DND-41 (cell line): ENCODE measurements at regions not wholly inside any gene's neighbourhood (a gene's known extent, or its start where the extent isn't known, plus 50 kb on each side); places are given as distances from the start of the nearest gene placed in this dataset.

ENCODE experiments used
- ATAC-seq: fragments of 200-7000 bp; cut with Tn5 transposase; 3 replicates; pipeline ENCODE4 v1.9.1; 2021; ENCODE audit warnings: low read depth; ENCODE audit not compliant: insufficient read depth
- DNase-seq: peaks from one replicate; pipeline ENCODE4 v3.0.0-alpha.2; 2020
- H2AFZ ChIP-seq: 2 replicates; pipeline ENCODE4 v1.6.0; 2012; ENCODE audit warnings: low read depth, low read length
- H3K27ac ChIP-seq: 2 replicates; pipeline ENCODE4 v1.5.1; 2012; ENCODE audit warnings: low read length, inconsistent platforms
- H3K27me3 ChIP-seq: fragments of 200-600 bp; sonication (generic); 2 replicates; pipeline ENCODE4 v1.6.0; 2012; ENCODE audit warnings: low read length, mild to moderate bottlenecking, inconsistent platforms; ENCODE audit not compliant: insufficient read depth, poor library complexity
- H3K36me3 ChIP-seq: 2 replicates; pipeline ENCODE4 v1.5.1; 2012; ENCODE audit warnings: low read length, inconsistent platforms; ENCODE audit not compliant: insufficient read depth
- H3K4me1 ChIP-seq: 2 replicates; pipeline ENCODE4 v1.5.1; 2012; ENCODE audit warnings: mild to moderate bottlenecking, low read length; ENCODE audit not compliant: insufficient read depth
- H3K4me2 ChIP-seq: 2 replicates; pipeline ENCODE4 v1.6.0; 2012; ENCODE audit warnings: mild to moderate bottlenecking, moderate library complexity, low read length, inconsistent platforms; ENCODE audit not compliant: insufficient read depth
- H3K4me3 ChIP-seq, 2 experiments: fragments of 200-600 bp in 1 of 2; shearing (Covaris generic) in 1 of 2; 2 replicates each; pipeline ENCODE4 v1.5.1; 2012 to 2016; ENCODE audit warnings: inconsistent platforms in 2 of 2, low read length in 2 of 2, mild to moderate bottlenecking in 2 of 2, low read depth in 1 of 2, moderate library complexity in 1 of 2
- H3K79me2 ChIP-seq: 2 replicates; pipeline ENCODE4 v1.6.0; 2012; ENCODE audit warnings: low read length, inconsistent platforms; ENCODE audit not compliant: insufficient read depth
- H3K9ac ChIP-seq: 2 replicates; pipeline ENCODE4 v1.6.0; 2012; ENCODE audit warnings: low read depth, mild to moderate bottlenecking, inconsistent platforms, low read length, moderate library complexity
- H3K9me3 ChIP-seq: 2 replicates; pipeline ENCODE4 v1.5.1; 2012; ENCODE audit warnings: low read length, moderate library complexity, mild to moderate bottlenecking, inconsistent platforms; ENCODE audit not compliant: insufficient read depth, severe bottlenecking
- H4K20me1 ChIP-seq: 2 replicates; pipeline ENCODE4 v1.6.0; 2012; ENCODE audit warnings: low read length; ENCODE audit not compliant: insufficient read depth
- EZH2 ChIP-seq: IDR thresholded peaks from 3 replicates; pipeline ENCODE4 v1.6.1; 2012; ENCODE audit warnings: borderline replicate concordance, low read depth, mild to moderate bottlenecking, moderate library complexity, low read length, inconsistent platforms; ENCODE audit not compliant: severe bottlenecking
- TF ChIP-seq, protein P1 (sequence below): IDR thresholded peaks from 2 replicates; pipeline ENCODE4 v1.5.1; 2012; ENCODE audit warnings: borderline replicate concordance, low read length, moderate library complexity, mild to moderate bottlenecking; ENCODE audit not compliant: poor library complexity, severe bottlenecking; ENCODE audit errors: extremely low read depth

DNA sequence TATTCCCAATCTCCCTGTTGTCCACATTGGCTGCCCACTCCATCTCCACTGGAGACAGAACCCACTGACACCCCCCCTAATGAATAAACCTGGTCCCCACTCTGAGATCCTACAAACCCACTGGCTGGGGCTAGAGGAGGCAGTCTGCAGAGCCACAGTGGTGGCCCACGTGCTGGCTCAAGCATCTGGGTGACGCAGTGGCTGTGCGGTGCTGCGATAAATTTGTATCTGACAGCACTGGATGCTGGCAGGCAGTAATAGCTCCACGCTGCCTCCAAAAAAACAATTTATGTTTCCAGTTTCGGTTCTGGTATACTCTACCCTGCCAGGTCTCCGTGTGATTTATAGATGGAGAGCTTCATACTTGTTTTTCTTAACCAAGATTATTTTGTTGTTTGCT lies 87.1 kb upstream of the SYNDIG1 start:
- ATAC-seq, result no peak
- Histone ChIP-seq H4K20me1 (no peaks in the 10 kb centered on the region), H3K79me2 (no peaks in the 10 kb centered on the region), H3K4me2 (no peak overlapping the region), H3K9me3 (no peaks in the 10 kb centered on the region), H3K4me3 (no peak overlapping the region), H3K36me3 (no peaks in the 10 kb centered on the region), H3K4me1 (no peaks in the 10 kb centered on the region), H2AFZ (no peak overlapping the region), H3K27me3 (no peaks in the 10 kb centered on the region), H3K9ac (no peak overlapping the region), H3K27ac (no peak overlapping the region)
- no peak for DNase-seq
- no peak for TF ChIP-seq EZH2
- TF ChIP-seq, protein P1, sequence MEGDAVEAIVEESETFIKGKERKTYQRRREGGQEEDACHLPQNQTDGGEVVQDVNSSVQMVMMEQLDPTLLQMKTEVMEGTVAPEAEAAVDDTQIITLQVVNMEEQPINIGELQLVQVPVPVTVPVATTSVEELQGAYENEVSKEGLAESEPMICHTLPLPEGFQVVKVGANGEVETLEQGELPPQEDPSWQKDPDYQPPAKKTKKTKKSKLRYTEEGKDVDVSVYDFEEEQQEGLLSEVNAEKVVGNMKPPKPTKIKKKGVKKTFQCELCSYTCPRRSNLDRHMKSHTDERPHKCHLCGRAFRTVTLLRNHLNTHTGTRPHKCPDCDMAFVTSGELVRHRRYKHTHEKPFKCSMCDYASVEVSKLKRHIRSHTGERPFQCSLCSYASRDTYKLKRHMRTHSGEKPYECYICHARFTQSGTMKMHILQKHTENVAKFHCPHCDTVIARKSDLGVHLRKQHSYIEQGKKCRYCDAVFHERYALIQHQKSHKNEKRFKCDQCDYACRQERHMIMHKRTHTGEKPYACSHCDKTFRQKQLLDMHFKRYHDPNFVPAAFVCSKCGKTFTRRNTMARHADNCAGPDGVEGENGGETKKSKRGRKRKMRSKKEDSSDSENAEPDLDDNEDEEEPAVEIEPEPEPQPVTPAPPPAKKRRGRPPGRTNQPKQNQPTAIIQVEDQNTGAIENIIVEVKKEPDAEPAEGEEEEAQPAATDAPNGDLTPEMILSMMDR, result no peak

DNA sequence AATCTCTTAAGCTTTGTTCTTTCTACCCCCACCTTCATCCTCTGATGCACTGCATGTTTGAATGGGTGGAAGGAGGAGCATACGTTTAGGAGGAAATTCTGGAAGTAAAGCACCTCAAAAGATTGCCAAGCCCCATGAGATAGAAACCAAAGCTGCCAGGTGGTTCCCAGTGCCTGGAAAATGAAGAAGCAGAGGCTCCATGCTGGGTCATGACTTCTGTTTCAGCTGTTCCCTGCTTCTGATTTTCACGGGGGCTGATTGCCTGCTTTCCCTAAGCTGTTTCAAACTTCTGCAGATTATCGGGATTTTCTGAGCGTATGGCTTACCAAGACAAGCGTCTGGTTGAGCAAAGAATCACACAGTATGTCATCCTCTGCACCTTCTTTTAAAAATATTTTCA lies 87.5 kb upstream of the SYNDIG1 start:
- no peaks in the 10 kb centered on the region for H4K20me1 ChIP-seq
- no peak overlapping the region for H3K4me3 ChIP-seq
- DNase-seq, result no peak
- no peak for TF ChIP-seq EZH2
- TF ChIP-seq, protein P1, result no peak
- H3K9ac ChIP-seq, result no peak overlapping the region
- H3K79me2 ChIP-seq, result no peaks in the 10 kb centered on the region
- no peaks in the 10 kb centered on the region for H3K9me3 ChIP-seq
- no peaks in the 10 kb centered on the region for H3K4me1 ChIP-seq
- H3K4me2 ChIP-seq, result no peak overlapping the region
- no peak overlapping the region for H2AFZ ChIP-seq
- no peak for ATAC-seq
- H3K27me3 ChIP-seq, result no peaks in the 10 kb centered on the region
- no peak overlapping the region for H3K27ac ChIP-seq
- H3K36me3 ChIP-seq, result no peaks in the 10 kb centered on the region

DNA sequence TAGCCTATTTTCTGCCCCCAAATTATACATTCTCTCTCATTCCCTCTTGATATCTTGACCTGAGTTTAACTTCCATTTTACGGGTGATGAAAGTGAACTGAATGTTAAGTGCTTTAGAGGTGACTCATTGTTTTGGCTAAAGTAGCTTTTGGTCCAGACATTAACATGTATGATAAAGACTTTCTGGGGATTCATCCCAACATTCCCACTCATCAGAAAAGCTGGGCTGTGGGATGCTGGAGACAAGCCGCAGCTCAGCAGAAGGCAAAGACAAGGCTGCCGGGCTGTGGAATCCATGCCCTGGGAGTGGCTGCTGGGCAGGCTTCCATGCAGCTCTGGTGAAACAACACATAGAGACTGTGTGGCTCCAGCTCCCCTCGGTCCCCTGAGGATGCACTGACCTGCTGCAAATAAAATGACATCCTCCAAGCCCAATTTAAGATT lies 89.9 kb upstream of the SYNDIG1 start:
- Histone ChIP-seq H3K4me1 (no peaks in the 10 kb centered on the region), H3K36me3 (no peaks in the 10 kb centered on the region), H4K20me1 (no peaks in the 10 kb centered on the region), H3K27me3 (no peaks in the 10 kb centered on the region), H3K9me3 (no peaks in the 10 kb centered on the region), H3K4me2 (no peak overlapping the region), H3K4me3 (no peak overlapping the region), H3K9ac (no peak overlapping the region), H3K79me2 (no peaks in the 10 kb centered on the region), H3K27ac (no peak overlapping the region), H2AFZ (no peak overlapping the region)
- TF ChIP-seq EZH2, result no peak
- TF ChIP-seq, protein P1, result no peak
- ATAC-seq, result no peak
- DNase-seq, result no peak
